ENCODE measurements at regions not wholly inside any gene's neighbourhood (a gene's known extent, or its start where the extent isn't known, plus 50 kb on each side); places are given as distances from the start of the nearest gene placed in this dataset.

DNA sequence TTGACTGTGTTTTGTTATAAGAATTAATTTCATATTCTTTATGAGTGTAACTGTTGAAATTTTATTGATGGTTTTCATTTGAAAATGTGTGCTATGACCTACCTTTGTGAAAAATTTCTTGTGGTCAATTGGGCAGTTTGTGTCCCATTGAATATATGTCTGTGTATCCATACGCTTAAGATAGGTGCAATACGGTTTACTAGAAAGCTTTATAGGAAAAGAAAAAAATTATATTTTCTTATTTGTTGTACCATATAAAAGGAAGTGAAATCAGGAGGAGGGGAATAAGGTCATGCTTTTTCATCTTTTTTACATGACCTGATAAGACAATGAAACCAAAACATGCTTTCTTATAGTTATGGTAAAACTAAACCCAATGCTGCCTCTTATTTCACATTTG is 807.7 kb downstream of the USP25 start:
- no peak for DNase-seq (ENCODE audit: low read depth)
- TF ChIP-seq, protein P1, sequence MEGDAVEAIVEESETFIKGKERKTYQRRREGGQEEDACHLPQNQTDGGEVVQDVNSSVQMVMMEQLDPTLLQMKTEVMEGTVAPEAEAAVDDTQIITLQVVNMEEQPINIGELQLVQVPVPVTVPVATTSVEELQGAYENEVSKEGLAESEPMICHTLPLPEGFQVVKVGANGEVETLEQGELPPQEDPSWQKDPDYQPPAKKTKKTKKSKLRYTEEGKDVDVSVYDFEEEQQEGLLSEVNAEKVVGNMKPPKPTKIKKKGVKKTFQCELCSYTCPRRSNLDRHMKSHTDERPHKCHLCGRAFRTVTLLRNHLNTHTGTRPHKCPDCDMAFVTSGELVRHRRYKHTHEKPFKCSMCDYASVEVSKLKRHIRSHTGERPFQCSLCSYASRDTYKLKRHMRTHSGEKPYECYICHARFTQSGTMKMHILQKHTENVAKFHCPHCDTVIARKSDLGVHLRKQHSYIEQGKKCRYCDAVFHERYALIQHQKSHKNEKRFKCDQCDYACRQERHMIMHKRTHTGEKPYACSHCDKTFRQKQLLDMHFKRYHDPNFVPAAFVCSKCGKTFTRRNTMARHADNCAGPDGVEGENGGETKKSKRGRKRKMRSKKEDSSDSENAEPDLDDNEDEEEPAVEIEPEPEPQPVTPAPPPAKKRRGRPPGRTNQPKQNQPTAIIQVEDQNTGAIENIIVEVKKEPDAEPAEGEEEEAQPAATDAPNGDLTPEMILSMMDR (IDR thresholded peaks at IDR 0.05; ENCODE audit: low read depth, low read length, missing control alignments): no peak
- in situ Hi-C loops (cut with HindIII; ENCODE audit: low sequenced_read_pairs): no loop called here
- H3K4me3 ChIP-seq (ENCODE audit: low read depth, low read length): peak overlapping the region; percentile 49

DNA sequence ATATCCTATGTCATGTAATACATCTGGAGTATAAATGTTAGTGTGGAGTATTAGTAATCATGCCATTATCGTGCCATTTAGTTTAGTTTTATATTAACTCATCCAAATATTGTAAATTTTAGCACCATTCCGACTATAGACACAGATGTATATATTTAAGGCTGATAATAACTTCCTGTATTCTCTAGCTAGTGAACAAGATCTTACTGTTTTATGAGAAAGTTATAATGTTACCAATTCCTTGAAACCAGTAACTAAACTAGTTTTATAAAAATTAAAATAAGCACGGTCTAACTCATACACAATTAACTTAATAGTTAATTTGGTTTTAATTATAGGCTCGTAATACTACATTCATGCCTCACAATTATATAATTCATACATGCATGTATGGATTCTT is 808.6 kb downstream of the USP25 start:
- in situ Hi-C loops (cut with HindIII; ENCODE audit: low sequenced_read_pairs): no loop called here
- DNase-seq (ENCODE audit: low read depth): no peak
- TF ChIP-seq, protein P1 (IDR thresholded peaks at IDR 0.05; ENCODE audit: low read depth, low read length, missing control alignments): no peak
- H3K4me3 ChIP-seq (ENCODE audit: low read depth, low read length): peak overlapping the region; percentile 49

DNA sequence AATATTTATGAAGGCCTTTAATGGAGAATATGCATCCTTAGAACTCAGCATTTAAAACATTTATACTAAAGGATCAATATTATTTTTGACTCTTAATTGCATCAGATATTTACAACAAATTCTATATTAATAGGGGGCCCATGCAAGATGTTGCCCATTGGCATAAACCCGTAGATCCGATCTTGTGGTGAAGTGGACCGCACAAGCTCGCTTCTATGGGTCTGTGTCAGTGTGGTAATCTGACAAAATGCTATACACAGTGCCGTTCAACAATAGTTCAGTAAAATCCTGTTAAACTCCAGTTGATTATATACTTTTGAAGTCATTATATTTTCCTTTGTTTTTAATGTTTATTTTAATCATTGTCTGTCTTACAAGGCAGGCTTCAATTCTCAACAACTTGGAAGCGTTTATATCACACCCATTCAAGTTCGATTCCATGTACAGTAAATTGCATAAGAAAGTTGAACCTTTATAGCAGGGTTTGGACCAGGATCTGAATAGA is 809.2 kb downstream of the USP25 start:
- no peak for DNase-seq (ENCODE audit: low read depth)
- TF ChIP-seq, protein P1 (IDR thresholded peaks at IDR 0.05; ENCODE audit: low read depth, low read length, missing control alignments): no peak
- H3K4me3 ChIP-seq (ENCODE audit: low read depth, low read length): peak overlapping the region; percentile 33
- in situ Hi-C loops (cut with HindIII; ENCODE audit: low sequenced_read_pairs): no loop called here

DNA sequence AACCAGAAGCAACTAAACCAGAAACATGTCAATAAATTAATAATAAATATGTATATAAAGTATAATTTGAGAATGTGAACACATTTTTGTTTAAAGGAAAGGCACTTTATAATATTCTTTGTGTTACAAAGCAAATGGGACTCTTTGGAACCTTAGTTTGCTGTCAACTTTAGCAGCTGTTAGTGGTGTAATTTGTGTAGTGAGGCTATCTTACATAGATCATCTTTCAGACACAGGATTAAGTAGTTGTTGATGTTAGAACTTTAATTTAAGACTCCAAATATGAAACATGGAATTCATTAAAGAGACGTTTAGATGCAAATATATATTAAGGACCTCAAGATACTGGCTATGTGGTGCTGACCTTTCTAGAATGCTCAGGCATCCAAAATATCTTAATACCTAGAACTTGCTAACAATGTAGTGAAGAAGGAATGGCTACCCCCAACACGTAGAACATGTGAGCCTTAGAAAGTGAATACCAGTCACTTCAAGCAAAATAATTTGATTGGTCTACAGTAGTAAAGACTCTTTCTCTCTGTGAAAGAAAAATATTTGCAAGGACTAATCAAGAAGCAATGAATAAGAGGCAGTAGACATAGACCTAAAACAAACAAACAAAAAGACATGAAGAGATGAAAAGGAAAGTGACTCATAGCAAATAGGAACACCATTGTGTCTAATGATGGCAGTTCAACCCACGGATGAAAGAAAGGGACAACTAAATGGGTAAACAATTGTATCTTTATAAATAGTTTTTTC is 811.4 kb downstream of the USP25 start:
- in situ Hi-C loops (cut with HindIII; ENCODE audit: low sequenced_read_pairs): no loop called here
- TF ChIP-seq, protein P1 (IDR thresholded peaks at IDR 0.05; ENCODE audit: low read depth, low read length, missing control alignments): no peak
- no peak overlapping the region for H3K4me3 ChIP-seq (ENCODE audit: low read depth, low read length)
- no peak for DNase-seq (ENCODE audit: low read depth)

DNA sequence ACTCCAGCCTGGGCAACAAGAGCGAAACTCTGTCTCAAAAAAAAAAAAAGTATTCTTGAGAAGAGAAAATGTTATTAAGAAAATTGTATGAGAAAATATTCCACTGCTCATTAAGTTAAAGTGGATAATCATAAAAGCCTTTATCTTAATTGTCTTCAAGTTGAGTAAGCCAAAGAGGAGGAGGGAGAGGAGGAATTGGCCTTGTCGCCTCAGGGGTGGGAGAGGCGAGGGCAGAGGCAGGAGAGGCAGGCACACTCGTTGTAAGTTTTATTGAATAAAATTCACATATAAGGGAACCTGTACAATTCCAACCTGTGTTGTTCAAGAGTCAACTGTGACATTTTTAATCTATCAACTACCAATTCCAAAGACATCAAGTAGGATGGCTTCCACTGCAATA is 820.3 kb downstream of the USP25 start:
- in situ Hi-C loops (cut with HindIII; ENCODE audit: low sequenced_read_pairs): no loop called here
- TF ChIP-seq, protein P1 (IDR thresholded peaks at IDR 0.05; ENCODE audit: low read depth, low read length, missing control alignments): no peak
- no peak overlapping the region for H3K4me3 ChIP-seq (ENCODE audit: low read depth, low read length)
- DNase-seq (ENCODE audit: low read depth): no peak

DNA sequence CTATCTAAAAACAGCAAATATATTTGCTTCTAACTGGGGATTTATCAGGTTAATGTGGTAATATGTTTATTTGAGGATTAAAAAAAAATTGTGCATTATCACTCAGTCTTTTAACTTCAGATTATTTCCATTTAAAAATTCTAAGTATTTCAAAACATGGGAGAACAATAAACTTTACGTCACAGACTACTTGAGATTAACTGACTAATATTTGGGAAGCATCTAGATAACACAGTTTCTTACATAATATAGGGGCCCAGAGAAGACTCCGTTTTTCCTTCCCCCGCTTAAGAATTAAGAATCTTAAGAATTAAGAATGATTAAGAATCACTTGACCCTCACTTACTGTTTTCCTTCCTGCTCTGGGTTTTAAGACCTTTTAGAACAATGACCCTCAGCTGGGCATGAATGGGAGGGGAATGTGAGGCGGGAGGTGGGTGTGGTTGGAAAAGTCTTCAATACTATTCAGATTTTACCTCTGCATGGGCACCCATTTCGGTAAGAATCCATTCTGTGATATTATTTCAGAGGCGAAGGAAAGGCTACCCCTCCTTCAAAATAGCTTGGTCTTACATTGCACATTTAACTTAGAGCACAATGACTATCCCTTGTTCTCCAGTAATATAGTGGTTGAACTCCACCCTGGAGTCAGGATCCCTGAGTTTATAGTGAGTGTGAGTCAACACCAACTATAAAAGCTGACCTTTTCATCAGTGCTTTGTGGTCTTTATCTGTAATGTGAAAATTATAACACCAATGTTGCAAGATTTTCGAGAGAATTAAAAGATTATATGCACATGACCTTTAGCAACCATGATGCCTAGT is 821.3 kb downstream of the USP25 start:
- TF ChIP-seq, protein P1 (IDR thresholded peaks at IDR 0.05; ENCODE audit: low read depth, low read length, missing control alignments): no peak
- no peak for DNase-seq (ENCODE audit: low read depth)
- in situ Hi-C loops (cut with HindIII; ENCODE audit: low sequenced_read_pairs): no loop called here
- no peak overlapping the region for H3K4me3 ChIP-seq (ENCODE audit: low read depth, low read length)

Data from astrocyte of the cerebellum (primary cell).